Adrenal gland (tissue), 9 donors: ENCODE measurements at regions not wholly inside any gene's neighbourhood (a gene's known extent, or its start where the extent isn't known, plus 50 kb on each side); places are given as distances from the start of the nearest gene placed in this dataset.

Experiments
- DNase-seq, 7 donors: peaks; one replicate each; pipeline ENCODE4 v3.0.0-alpha.2; 2019 to 2020
- H3K27ac ChIP-seq, 5 donors: fragments of 200-600 bp; sonication (generic) in 4 of 5; 1 replicate in 3 of 5; 2 replicates in 2 of 5; pipeline versions ENCODE4 v1.5.1 to v1.8.0; 2016 to 2020; ENCODE audit warnings: mild to moderate bottlenecking in 1 of 5
- H3K27me3 ChIP-seq: fragments of 200-600 bp; 2 replicates; pipeline ENCODE4 v1.8.0; 2021
- H3K36me3 ChIP-seq, 2 donors: fragments of 200-600 bp; replicated peaks in 1 of 2; 1 replicate in 1 of 2; 2 replicates in 1 of 2; pipeline versions ENCODE4 v1.5.1 to v1.8.0; 2018 to 2022
- H3K4me1 ChIP-seq, 2 donors: fragments of 200-600 bp; replicated peaks in 1 of 2; 1 replicate in 1 of 2; 2 replicates in 1 of 2; pipeline versions ENCODE4 v1.5.1 to v1.8.0; 2018 to 2021
- H3K4me3 ChIP-seq, 4 donors: fragments of 200-600 bp; sonication (generic) in 3 of 4; one replicate each; pipeline ENCODE4 v1.5.1; 2016 to 2018
- H3K9me3 ChIP-seq, 3 donors: fragments of 200-600 bp; sonication (generic) in 1 of 3; replicated peaks in 1 of 3; 1 replicate in 2 of 3; 2 replicates in 1 of 3; pipeline versions ENCODE4 v1.5.1 to v1.8.0; 2016 to 2021
- POLR2A ChIP-seq, 2 donors: fragments of 450-650 bp; IDR thresholded peaks; one replicate each; pipeline ENCODE4 v1.6.1; 2017; ENCODE audit warnings: antibody characterized with exemption in 2 of 2, mild to moderate bottlenecking in 2 of 2, moderate library complexity in 1 of 2
- WGBS, 4 donors: extraction: QIAGEN DNeasy Blood & Tissue Kit in 2 of 4; methylation state at CpG; one replicate each; pipeline versions ENCODE4 v1.1.5 to v1.1.7; 2013 to 2017; 5-methylcytosine and 5-hydroxymethylcytosine counted together
- intact Hi-C, 2 donors: fragments of 100-400 bp; cut with DNase I; formaldehyde crosslinking; loops; one replicate each; pipeline versions ENCODE4 v1.14.1 to v1.15.0; 2022 to 2023
- TF ChIP-seq, protein P1 (sequence below), 6 experiments: fragments of 450-650 bp in 4 of 6; fragments of 200-600 bp in 2 of 6; sonication (generic) in 1 of 6; IDR thresholded peaks; 1 replicate in 5 of 6; 2 replicates in 1 of 6; pipeline versions ENCODE4 v1.5.1 to v1.8.0; 2016 to 2021; ENCODE audit warnings: antibody characterized with exemption in 6 of 6, mild to moderate bottlenecking in 2 of 6, moderate library complexity in 1 of 6
- donor health status: healthy with polysubstance abuse.
- donor health status: Bipolar disorder and iron deficiency.
- donor health status: DM: yes; HTN: yes; CAD: no.
- donor health status: DM: no; HTN: no; CAD: no.
- donor health status: DM: no; HTN: no; CAD: no.

GRCh38 chr21:27212441-27212840, 245.6 kb upstream of the ADAMTS5 start:
- Histone ChIP-seq H3K27ac (no peak overlapping the region), H3K4me1 (no peaks in the 10 kb centered on the region), H3K9me3 (no peaks in the 10 kb centered on the region), H3K4me3 (no peak overlapping the region), H3K36me3 (no peaks in the 10 kb centered on the region), H3K27me3 (no peaks in the 10 kb centered on the region)
- no peak for DNase-seq
- TF ChIP-seq, protein P1, sequence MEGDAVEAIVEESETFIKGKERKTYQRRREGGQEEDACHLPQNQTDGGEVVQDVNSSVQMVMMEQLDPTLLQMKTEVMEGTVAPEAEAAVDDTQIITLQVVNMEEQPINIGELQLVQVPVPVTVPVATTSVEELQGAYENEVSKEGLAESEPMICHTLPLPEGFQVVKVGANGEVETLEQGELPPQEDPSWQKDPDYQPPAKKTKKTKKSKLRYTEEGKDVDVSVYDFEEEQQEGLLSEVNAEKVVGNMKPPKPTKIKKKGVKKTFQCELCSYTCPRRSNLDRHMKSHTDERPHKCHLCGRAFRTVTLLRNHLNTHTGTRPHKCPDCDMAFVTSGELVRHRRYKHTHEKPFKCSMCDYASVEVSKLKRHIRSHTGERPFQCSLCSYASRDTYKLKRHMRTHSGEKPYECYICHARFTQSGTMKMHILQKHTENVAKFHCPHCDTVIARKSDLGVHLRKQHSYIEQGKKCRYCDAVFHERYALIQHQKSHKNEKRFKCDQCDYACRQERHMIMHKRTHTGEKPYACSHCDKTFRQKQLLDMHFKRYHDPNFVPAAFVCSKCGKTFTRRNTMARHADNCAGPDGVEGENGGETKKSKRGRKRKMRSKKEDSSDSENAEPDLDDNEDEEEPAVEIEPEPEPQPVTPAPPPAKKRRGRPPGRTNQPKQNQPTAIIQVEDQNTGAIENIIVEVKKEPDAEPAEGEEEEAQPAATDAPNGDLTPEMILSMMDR (IDR thresholded peaks at IDR 0.05), result no peak
- no peak for TF ChIP-seq POLR2A (IDR thresholded peaks at IDR 0.05)
- 41 to 65% (median 55%) methylated on average over 2 of the region's 2 CpGs for WGBS, 4 donors
- intact Hi-C loops, result no loop called here

GRCh38 chr21:27209546-27209945, 242.7 kb upstream of the ADAMTS5 start:
- DNase-seq, result no peak
- Histone ChIP-seq H3K4me1 (no peaks in the 10 kb centered on the region), H3K36me3 (no peaks in the 10 kb centered on the region), H3K27ac (no peak overlapping the region), H3K27me3 (no peaks in the 10 kb centered on the region), H3K9me3 (no peaks in the 10 kb centered on the region), H3K4me3 (no peak overlapping the region)
- TF ChIP-seq, protein P1 (IDR thresholded peaks at IDR 0.05), result no peak
- no peak for TF ChIP-seq POLR2A (IDR thresholded peaks at IDR 0.05)
- intact Hi-C loops, result no loop called here
- WGBS, 4 donors, result 82 to 94% (median 91%) methylated on average over 1 of the region's 1 CpG

DNA sequence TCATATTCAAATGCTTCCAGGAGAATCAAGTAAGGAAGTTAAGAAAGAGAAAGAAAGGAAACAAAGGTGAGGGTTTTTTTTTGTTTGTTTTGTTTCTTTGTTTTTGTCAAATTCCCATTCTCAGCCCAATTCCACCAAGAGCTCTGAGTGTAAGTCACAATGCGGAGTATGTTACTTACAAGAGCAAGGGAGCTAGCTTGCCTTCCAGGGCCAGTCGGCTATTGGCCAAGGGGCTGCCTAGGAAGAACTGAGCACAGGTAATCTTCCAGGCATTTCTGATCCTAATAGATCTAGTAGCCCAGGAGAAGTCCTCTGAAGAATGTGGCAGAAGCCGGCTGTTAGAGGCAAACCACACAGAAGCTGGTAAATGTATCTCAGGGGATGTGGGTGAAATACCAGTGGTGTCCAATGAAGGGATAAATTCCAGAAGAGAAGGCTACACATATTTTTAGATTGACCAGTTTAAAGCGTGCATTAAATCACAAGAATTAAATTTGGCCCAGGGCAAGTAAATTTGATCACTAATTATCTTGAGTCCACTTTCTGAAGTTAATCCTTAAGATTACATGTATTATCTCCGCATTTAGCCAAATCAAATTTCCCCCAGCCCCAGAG, 239.6 kb upstream of the ADAMTS5 start:
- Histone ChIP-seq H3K4me1 (no peaks in the 10 kb centered on the region), H3K27me3 (no peaks in the 10 kb centered on the region), H3K27ac (no peak overlapping the region), H3K9me3 (no peaks in the 10 kb centered on the region), H3K4me3 (no peak overlapping the region), H3K36me3 (no peaks in the 10 kb centered on the region)
- no peak for DNase-seq
- intact Hi-C loops, result no loop called here
- 67 to 79% (median 71%) methylated on average over 5 of the region's 5 CpGs for WGBS, 4 donors
- TF ChIP-seq, protein P1 (IDR thresholded peaks at IDR 0.05), result no peak
- no peak for TF ChIP-seq POLR2A (IDR thresholded peaks at IDR 0.05)

GRCh38 chr21:27202301-27202700, 235.4 kb upstream of the ADAMTS5 start:
- intact Hi-C loops, result no loop called here
- DNase-seq, result no peak
- TF ChIP-seq POLR2A (IDR thresholded peaks at IDR 0.05), result no peak
- TF ChIP-seq, protein P1 (IDR thresholded peaks at IDR 0.05), result no peak

More at GRCh38 chr21:27202301-27202700, 235.4 kb upstream of the ADAMTS5 start:
- H3K27ac ChIP-seq, result no peak overlapping the region
- H3K9me3 ChIP-seq, result no peaks in the 10 kb centered on the region
- no peaks in the 10 kb centered on the region for H3K36me3 ChIP-seq
- H3K4me3 ChIP-seq, result no peak overlapping the region
- no peaks in the 10 kb centered on the region for H3K4me1 ChIP-seq
- no peaks in the 10 kb centered on the region for H3K27me3 ChIP-seq
